HG03565 (cell line): ENCODE measurements at regions not wholly inside any gene's neighbourhood (a gene's known extent, or its start where the extent isn't known, plus 50 kb on each side); places are given as distances from the start of the nearest gene placed in this dataset.
"Not testable (repeated sequence)": the region's sequence is repeated elsewhere in the genome, so short reads cannot be mapped to it uniquely, and the experiment has no call there.

ENCODE experiments used
- ATAC-seq: cut with Tn5 transposase; IDR thresholded peaks from one replicate; pipeline ENCODE4 v1.9.1; 2021; ENCODE audit warnings: mild to moderate bottlenecking, moderate library complexity; ENCODE audit not compliant: unreplicated experiment

GRCh38 chr15:26197719-26198118, 334.6 kb upstream of the ATP10A start:
- no peak for ATAC-seq

GRCh38 chr15:26197060-26197459, 333.9 kb upstream of the ATP10A start:
- ATAC-seq, result no peak

- no peak for ATAC-seq
Measured at GRCh38 chr15:26191193-26191592, 328.1 kb upstream of the ATP10A start.

GRCh38 chr15:26186138-26186537, 323.0 kb upstream of the ATP10A start:
- not testable (repeated sequence) for ATAC-seq

GRCh38 chr15:26182441-26182840, 319.3 kb upstream of the ATP10A start:
- ATAC-seq, result no peak

- ATAC-seq, result no peak
Measured at GRCh38 chr15:26179906-26180305, 316.8 kb upstream of the ATP10A start.

- no peak for ATAC-seq
Measured at GRCh38 chr15:26178640-26179220, 315.6 kb upstream of the ATP10A start.

GRCh38 chr15:26177816-26178215, 314.7 kb upstream of the ATP10A start:
- ATAC-seq, result no peak

- no peak for ATAC-seq
Measured at GRCh38 chr15:26176831-26177230, 313.7 kb upstream of the ATP10A start.

GRCh38 chr15:26171266-26171665, 308.1 kb upstream of the ATP10A start:
- ATAC-seq, result no peak

- ATAC-seq, result no peak
Measured at GRCh38 chr15:26166429-26166828, 303.3 kb upstream of the ATP10A start.

- ATAC-seq, result no peak
Measured at GRCh38 chr15:26165546-26165945, 302.4 kb upstream of the ATP10A start.

- no peak for ATAC-seq
Measured at GRCh38 chr15:26160343-26160742, 297.2 kb upstream of the ATP10A start.

- ATAC-seq, result no peak
Measured at GRCh38 chr15:26158176-26158575, 295.0 kb upstream of the ATP10A start.

- no peak for ATAC-seq
Measured at GRCh38 chr15:26157081-26157480, 294.0 kb upstream of the ATP10A start.

GRCh38 chr15:26156051-26156450, 292.9 kb upstream of the ATP10A start:
- no peak for ATAC-seq

- ATAC-seq, result no peak
Measured at GRCh38 chr15:26148156-26148860, 285.2 kb upstream of the ATP10A start.

- ATAC-seq, result no peak
Measured at GRCh38 chr15:26146202-26146601, 283.1 kb upstream of the ATP10A start.

- no peak for ATAC-seq
Measured at GRCh38 chr15:26145796-26146195, 282.7 kb upstream of the ATP10A start.

- ATAC-seq, result no peak
Measured at GRCh38 chr15:26144836-26145235, 281.7 kb upstream of the ATP10A start.

- ATAC-seq, result no peak
Measured at GRCh38 chr15:26143221-26143620, 280.1 kb upstream of the ATP10A start.

- ATAC-seq, result no peak
Measured at GRCh38 chr15:26134812-26135211, 271.7 kb upstream of the ATP10A start.

- ATAC-seq, result no peak
Measured at GRCh38 chr15:26134152-26134551, 271.0 kb upstream of the ATP10A start.
